ENCODE measurements at regions not wholly inside any gene's neighbourhood (a gene's known extent, or its start where the extent isn't known, plus 50 kb on each side); places are given as distances from the start of the nearest gene placed in this dataset.

DNA sequence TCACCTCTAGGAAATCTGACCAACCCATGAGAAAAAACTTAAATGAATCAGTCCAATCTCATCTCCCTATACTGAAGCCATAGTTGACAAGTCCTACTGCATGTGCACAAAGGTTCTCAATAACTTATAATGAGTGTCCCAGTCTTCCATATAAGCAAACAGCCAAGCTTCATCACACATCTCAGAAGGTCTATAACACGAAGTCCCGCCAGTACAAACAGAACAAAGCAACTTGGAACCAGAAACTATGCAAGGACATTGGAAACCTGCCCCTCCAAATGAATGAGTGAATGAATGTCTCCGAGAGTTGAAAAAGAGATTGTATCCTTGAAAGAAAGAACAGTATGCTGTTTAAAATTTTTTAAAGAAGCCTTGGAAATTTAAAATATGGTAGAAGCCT is 53.6 kb upstream of the IPO9 start:
- no peak overlapping the region for H3K27ac ChIP-seq
- no peak overlapping the region for H3K4me2 ChIP-seq
- H3K4me3 ChIP-seq: no peak overlapping the region
- peaks cover 10 to 97% (median 61%) of the 10 kb centered on the region in 11 experiments for H3K36me3 ChIP-seq
- H3K27me3 ChIP-seq: no peaks in the 10 kb centered on the region
- TF ChIP-seq Cebpa-rat (IDR thresholded peaks at IDR 0.05): no peak
- H4K20me1 ChIP-seq: peaks cover 0 to 47% (median 6%) of the 10 kb centered on the region in 11 experiments; a peak in 8 of 22 replicates
- no peak overlapping the region for H3K9ac ChIP-seq
- H3K9me3 ChIP-seq (replicated peaks in 1 of 11): peaks cover 19 to 24% (median 22%) of the 10 kb centered on the region in 11 experiments
- peaks cover 0 to 6% (median 0%) of the 10 kb centered on the region in 10 experiments; a peak in 6 of 20 replicates for H3K4me1 ChIP-seq

DNA sequence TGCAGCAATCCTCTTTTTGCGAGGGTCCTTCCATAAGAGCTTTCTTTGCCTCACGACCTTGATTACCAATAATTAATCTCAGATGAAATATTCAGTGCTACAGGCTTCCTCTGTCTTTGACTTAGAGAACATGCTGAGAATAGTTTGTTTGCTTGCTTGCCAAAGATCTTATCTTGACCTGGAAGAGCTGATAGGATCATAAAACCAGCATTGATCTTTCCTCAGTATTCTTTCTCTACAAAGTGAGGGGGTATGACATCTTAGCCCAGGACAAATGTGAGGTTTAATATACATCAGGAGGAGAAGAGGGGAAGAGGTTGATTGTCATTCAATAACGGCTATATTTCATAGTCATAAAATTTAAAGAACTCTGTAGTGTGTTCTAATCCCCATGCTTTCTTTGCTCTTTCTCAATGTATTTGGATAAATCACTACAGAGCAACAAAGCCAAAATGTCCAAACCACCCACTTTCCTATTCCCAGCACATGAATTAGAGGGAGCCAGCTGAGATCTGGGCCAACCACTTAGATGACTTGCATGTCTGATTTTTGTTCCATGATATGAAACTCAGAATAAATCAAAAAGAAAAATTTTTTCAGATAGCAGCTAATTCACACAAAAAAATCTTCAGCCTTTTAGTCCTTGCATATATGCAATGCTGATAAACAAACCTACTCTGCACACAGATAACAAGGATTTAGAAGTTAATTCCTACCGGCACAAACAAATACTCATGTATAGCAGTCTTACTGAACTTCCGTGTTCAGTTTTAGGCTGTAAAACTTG is 50.5 kb upstream of the IPO9 start:
- Histone ChIP-seq H3K27me3 (no peaks in the 10 kb centered on the region), H4K20me1 (peaks cover 0 to 45% (median 5%) of the 10 kb centered on the region in 11 experiments; a peak in 8 of 22 replicates), H3K9ac (no peak overlapping the region), H3K36me3 (peaks cover 35 to 99% (median 71%) of the 10 kb centered on the region in 11 experiments), H3K27ac (no peak overlapping the region), H3K9me3 (replicated peaks in 1 of 11) (no peaks in the 10 kb centered on the region), H3K4me3 (no peak overlapping the region), H3K4me1 (no peaks in the 10 kb centered on the region), H3K4me2 (no peak overlapping the region)
- TF ChIP-seq Cebpa-rat (IDR thresholded peaks at IDR 0.05): no peak

Measured in BLaER1 treated with 17β-estradiol and CSF1 and Interleukin-3, amounts not matched to agents 10 nM and 100 nM (cell line).